ENCODE measurements at regions not wholly inside any gene's neighbourhood (a gene's known extent, or its start where the extent isn't known, plus 50 kb on each side); places are given as distances from the start of the nearest gene placed in this dataset.

GRCh38 chr9:89705651-89706050, 100.8 kb downstream of the GADD45G start:
- Histone ChIP-seq H3K4me1 (ENCODE audit: control insufficient read depth in 2 of 2, insufficient read depth in 2 of 2, low read length in 2 of 2) (no peaks in the 10 kb centered on the region), H3K36me3 (ENCODE audit: control insufficient read depth in 2 of 2, insufficient read depth in 2 of 2, low read length in 2 of 2) (no peaks in the 10 kb centered on the region), H3K9ac (ENCODE audit: low read depth in 1 of 2, low read length in 2 of 2) (no peak overlapping the region), H3K27me3 (ENCODE audit: control insufficient read depth in 2 of 2, insufficient read depth in 2 of 2, low read length in 2 of 2) (no peaks in the 10 kb centered on the region), H3K9me3 (ENCODE audit: control insufficient read depth in 2 of 2, low read length in 2 of 2) (no peaks in the 10 kb centered on the region), H3K27ac (ENCODE audit: low read depth in 2 of 2, low read length in 2 of 2) (no peak overlapping the region), H3K4me3 (ENCODE audit: low read length in 2 of 2) (no peak overlapping the region)

- no peaks in the 10 kb centered on the region for H3K4me1 ChIP-seq (ENCODE audit: control insufficient read depth in 2 of 2, insufficient read depth in 2 of 2, low read length in 2 of 2)
These were observed 101.3 kb downstream of the GADD45G start for GRCh38 chr9:89706086-89706485.

GRCh38 chr9:89706731-89707191, 101.9 kb downstream of the GADD45G start:
- Histone ChIP-seq H3K27me3 (ENCODE audit: control insufficient read depth in 2 of 2, insufficient read depth in 2 of 2, low read length in 2 of 2) (no peaks in the 10 kb centered on the region), H3K9ac (ENCODE audit: low read depth in 1 of 2, low read length in 2 of 2) (no peak overlapping the region), H3K36me3 (ENCODE audit: control insufficient read depth in 2 of 2, insufficient read depth in 2 of 2, low read length in 2 of 2) (no peaks in the 10 kb centered on the region), H3K4me3 (ENCODE audit: low read length in 2 of 2) (no peak overlapping the region), H3K4me1 (ENCODE audit: control insufficient read depth in 2 of 2, insufficient read depth in 2 of 2, low read length in 2 of 2) (no peaks in the 10 kb centered on the region), H3K27ac (ENCODE audit: low read depth in 2 of 2, low read length in 2 of 2) (no peak overlapping the region), H3K9me3 (ENCODE audit: control insufficient read depth in 2 of 2, low read length in 2 of 2) (no peaks in the 10 kb centered on the region)

More at GRCh38 chr9:89706086-89706485, 101.3 kb downstream of the GADD45G start:
- Histone ChIP-seq H3K27ac (ENCODE audit: low read depth in 2 of 2, low read length in 2 of 2) (no peak overlapping the region), H3K4me3 (ENCODE audit: low read length in 2 of 2) (no peak overlapping the region), H3K9me3 (ENCODE audit: control insufficient read depth in 2 of 2, low read length in 2 of 2) (no peaks in the 10 kb centered on the region), H3K9ac (ENCODE audit: low read depth in 1 of 2, low read length in 2 of 2) (no peak overlapping the region), H3K27me3 (ENCODE audit: control insufficient read depth in 2 of 2, insufficient read depth in 2 of 2, low read length in 2 of 2) (no peaks in the 10 kb centered on the region), H3K36me3 (ENCODE audit: control insufficient read depth in 2 of 2, insufficient read depth in 2 of 2, low read length in 2 of 2) (no peaks in the 10 kb centered on the region)

- H3K36me3 ChIP-seq (ENCODE audit: control insufficient read depth in 2 of 2, insufficient read depth in 2 of 2, low read length in 2 of 2): no peaks in the 10 kb centered on the region
- peak overlapping the region; percentile 23 to 26 for H3K27ac ChIP-seq (ENCODE audit: low read depth in 2 of 2, low read length in 2 of 2)
- no peaks in the 10 kb centered on the region for H3K9me3 ChIP-seq (ENCODE audit: control insufficient read depth in 2 of 2, low read length in 2 of 2)
- H3K9ac ChIP-seq (ENCODE audit: low read depth in 1 of 2, low read length in 2 of 2): no peak overlapping the region
- no peak overlapping the region for H3K4me3 ChIP-seq (ENCODE audit: low read length in 2 of 2)
- H3K4me1 ChIP-seq (ENCODE audit: control insufficient read depth in 2 of 2, insufficient read depth in 2 of 2, low read length in 2 of 2): no peaks in the 10 kb centered on the region
- H3K27me3 ChIP-seq (ENCODE audit: control insufficient read depth in 2 of 2, insufficient read depth in 2 of 2, low read length in 2 of 2): no peaks in the 10 kb centered on the region
These were observed 105.9 kb downstream of the GADD45G start for GRCh38 chr9:89710697-89711096.

- no peaks in the 10 kb centered on the region for H3K4me1 ChIP-seq (ENCODE audit: control insufficient read depth in 2 of 2, insufficient read depth in 2 of 2, low read length in 2 of 2)
- H3K4me3 ChIP-seq (ENCODE audit: low read length in 2 of 2): no peak overlapping the region
- H3K27ac ChIP-seq (ENCODE audit: low read depth in 2 of 2, low read length in 2 of 2): no peak overlapping the region
- H3K36me3 ChIP-seq (ENCODE audit: control insufficient read depth in 2 of 2, insufficient read depth in 2 of 2, low read length in 2 of 2): no peaks in the 10 kb centered on the region
- H3K27me3 ChIP-seq (ENCODE audit: control insufficient read depth in 2 of 2, insufficient read depth in 2 of 2, low read length in 2 of 2): no peaks in the 10 kb centered on the region
- H3K9ac ChIP-seq (ENCODE audit: low read depth in 1 of 2, low read length in 2 of 2): no peak overlapping the region
- H3K9me3 ChIP-seq (ENCODE audit: control insufficient read depth in 2 of 2, low read length in 2 of 2): no peaks in the 10 kb centered on the region
These were observed 107.1 kb downstream of the GADD45G start for GRCh38 chr9:89711866-89712265.

DNA sequence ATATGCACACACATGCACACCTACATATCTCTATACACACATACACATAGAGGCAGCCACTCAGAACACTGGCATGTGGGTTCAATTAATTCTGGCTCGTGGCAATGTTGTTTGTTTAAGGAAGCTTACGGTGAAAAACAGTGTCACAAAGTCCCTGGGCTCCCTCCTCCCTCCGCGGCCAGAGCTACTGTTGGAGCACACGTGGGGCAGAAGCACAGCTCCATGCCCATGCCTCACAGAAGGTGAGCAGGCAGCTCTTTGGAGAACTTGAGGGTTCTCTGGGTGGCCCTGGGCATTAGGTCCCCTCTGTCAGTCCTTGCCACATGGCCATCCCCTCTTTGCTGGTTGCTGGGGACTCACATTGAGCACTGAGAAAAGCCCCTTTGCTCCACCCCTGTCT, 107.5 kb downstream of the GADD45G start:
- no peaks in the 10 kb centered on the region for H3K4me1 ChIP-seq (ENCODE audit: control insufficient read depth in 2 of 2, insufficient read depth in 2 of 2, low read length in 2 of 2)
- H3K9me3 ChIP-seq (ENCODE audit: control insufficient read depth in 2 of 2, low read length in 2 of 2): no peaks in the 10 kb centered on the region
- no peak overlapping the region for H3K27ac ChIP-seq (ENCODE audit: low read depth in 2 of 2, low read length in 2 of 2)
- no peaks in the 10 kb centered on the region for H3K27me3 ChIP-seq (ENCODE audit: control insufficient read depth in 2 of 2, insufficient read depth in 2 of 2, low read length in 2 of 2)
- H3K36me3 ChIP-seq (ENCODE audit: control insufficient read depth in 2 of 2, insufficient read depth in 2 of 2, low read length in 2 of 2): no peaks in the 10 kb centered on the region
- H3K9ac ChIP-seq (ENCODE audit: low read depth in 1 of 2, low read length in 2 of 2): no peak overlapping the region
- H3K4me3 ChIP-seq (ENCODE audit: low read length in 2 of 2): no peak overlapping the region

DNA sequence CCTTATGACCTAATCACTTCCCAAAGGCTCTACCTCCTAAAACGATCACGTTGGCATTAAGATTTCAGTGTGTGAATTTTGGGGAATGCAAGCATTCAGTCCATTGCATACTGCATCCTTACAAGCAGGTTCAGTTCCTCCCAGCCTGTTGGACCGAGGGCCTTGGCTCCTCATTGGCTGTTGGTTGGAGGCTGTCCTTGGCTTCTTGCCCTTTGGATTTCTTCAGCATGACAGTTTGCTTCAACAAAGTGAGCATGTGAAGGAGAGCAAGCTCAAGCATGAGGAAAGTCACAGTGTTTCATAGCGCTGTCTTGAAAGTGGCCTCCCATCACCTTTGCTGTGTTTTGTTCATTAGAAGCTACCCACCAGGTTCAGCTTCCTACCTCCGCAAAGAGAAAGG, 109.5 kb downstream of the GADD45G start:
- Histone ChIP-seq H3K27me3 (ENCODE audit: control insufficient read depth in 2 of 2, insufficient read depth in 2 of 2, low read length in 2 of 2) (no peaks in the 10 kb centered on the region), H3K9me3 (ENCODE audit: control insufficient read depth in 2 of 2, low read length in 2 of 2) (no peaks in the 10 kb centered on the region), H3K9ac (ENCODE audit: low read depth in 1 of 2, low read length in 2 of 2) (no peak overlapping the region), H3K4me3 (ENCODE audit: low read length in 2 of 2) (no peak overlapping the region), H3K36me3 (ENCODE audit: control insufficient read depth in 2 of 2, insufficient read depth in 2 of 2, low read length in 2 of 2) (no peaks in the 10 kb centered on the region), H3K4me1 (ENCODE audit: control insufficient read depth in 2 of 2, insufficient read depth in 2 of 2, low read length in 2 of 2) (no peaks in the 10 kb centered on the region), H3K27ac (ENCODE audit: low read depth in 2 of 2, low read length in 2 of 2) (no peak overlapping the region)

DNA sequence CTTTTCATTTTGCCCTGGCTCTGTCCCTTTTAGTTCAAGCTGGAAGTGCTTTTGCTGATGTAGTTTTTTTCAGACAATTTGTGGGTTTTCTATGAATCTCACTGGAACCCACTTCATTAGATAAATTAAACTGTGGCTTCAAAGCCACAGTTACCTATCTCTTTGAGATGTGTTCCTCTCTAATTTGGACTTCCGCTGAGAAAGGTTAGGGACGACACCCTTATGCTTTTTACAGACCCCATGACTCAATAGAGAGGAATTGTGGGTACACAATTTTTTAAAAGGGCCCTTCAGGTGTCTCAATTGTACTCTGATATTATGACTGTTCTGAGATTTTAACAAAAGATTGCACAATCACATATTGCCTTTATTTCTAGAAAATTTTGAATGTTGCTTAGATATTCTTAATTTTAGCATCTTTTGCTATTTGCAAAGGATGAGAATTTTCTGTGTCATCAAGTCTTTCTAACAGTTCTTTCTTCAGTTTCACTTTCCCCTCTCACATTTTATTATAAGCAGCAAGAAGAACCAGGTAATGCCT, 110.6 kb downstream of the GADD45G start:
- no peak overlapping the region for H3K4me3 ChIP-seq (ENCODE audit: low read length in 2 of 2)
- H3K9me3 ChIP-seq (ENCODE audit: control insufficient read depth in 2 of 2, low read length in 2 of 2): no peaks in the 10 kb centered on the region
- H3K9ac ChIP-seq (ENCODE audit: low read depth in 1 of 2, low read length in 2 of 2): no peak overlapping the region
- no peaks in the 10 kb centered on the region for H3K36me3 ChIP-seq (ENCODE audit: control insufficient read depth in 2 of 2, insufficient read depth in 2 of 2, low read length in 2 of 2)
- H3K4me1 ChIP-seq (ENCODE audit: control insufficient read depth in 2 of 2, insufficient read depth in 2 of 2, low read length in 2 of 2): no peaks in the 10 kb centered on the region
- H3K27ac ChIP-seq (ENCODE audit: low read depth in 2 of 2, low read length in 2 of 2): no peak overlapping the region
- H3K27me3 ChIP-seq (ENCODE audit: control insufficient read depth in 2 of 2, insufficient read depth in 2 of 2, low read length in 2 of 2): no peaks in the 10 kb centered on the region

GRCh38 chr9:89715881-89716280, 111.1 kb downstream of the GADD45G start:
- H3K36me3 ChIP-seq (ENCODE audit: control insufficient read depth in 2 of 2, insufficient read depth in 2 of 2, low read length in 2 of 2): no peaks in the 10 kb centered on the region
- H3K9me3 ChIP-seq (ENCODE audit: control insufficient read depth in 2 of 2, low read length in 2 of 2): no peaks in the 10 kb centered on the region
- H3K4me1 ChIP-seq (ENCODE audit: control insufficient read depth in 2 of 2, insufficient read depth in 2 of 2, low read length in 2 of 2): no peaks in the 10 kb centered on the region
- no peak overlapping the region for H3K4me3 ChIP-seq (ENCODE audit: low read length in 2 of 2)
- no peak overlapping the region for H3K27ac ChIP-seq (ENCODE audit: low read depth in 2 of 2, low read length in 2 of 2)
- no peaks in the 10 kb centered on the region for H3K27me3 ChIP-seq (ENCODE audit: control insufficient read depth in 2 of 2, insufficient read depth in 2 of 2, low read length in 2 of 2)
- H3K9ac ChIP-seq (ENCODE audit: low read depth in 1 of 2, low read length in 2 of 2): no peak overlapping the region

DNA sequence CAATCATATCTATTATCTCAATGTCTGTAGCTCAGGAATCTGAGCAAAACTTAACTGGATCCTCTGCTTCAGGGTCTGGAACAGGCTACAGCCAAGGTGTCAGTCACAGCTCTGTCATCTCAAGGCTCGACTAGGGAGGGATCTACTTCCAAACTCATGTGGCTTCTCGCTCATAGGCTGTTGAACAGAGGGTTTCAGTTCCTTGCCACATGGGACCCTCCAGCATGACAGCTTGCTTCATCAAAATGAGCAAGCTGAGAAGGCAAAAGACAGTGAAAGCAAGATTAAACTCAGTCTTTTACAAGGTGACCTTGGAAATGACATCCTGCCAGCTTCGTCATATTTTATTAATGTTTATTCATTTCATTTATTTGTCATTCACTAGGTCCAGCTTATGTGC, 111.7 kb downstream of the GADD45G start:
- Histone ChIP-seq H3K4me1 (ENCODE audit: control insufficient read depth in 2 of 2, insufficient read depth in 2 of 2, low read length in 2 of 2) (peaks cover 0 to 1% of the 10 kb centered on the region in 2 donors), H3K9me3 (ENCODE audit: control insufficient read depth in 2 of 2, low read length in 2 of 2) (no peaks in the 10 kb centered on the region), H3K27me3 (ENCODE audit: control insufficient read depth in 2 of 2, insufficient read depth in 2 of 2, low read length in 2 of 2) (no peaks in the 10 kb centered on the region), H3K27ac (ENCODE audit: low read depth in 2 of 2, low read length in 2 of 2) (no peak overlapping the region), H3K9ac (ENCODE audit: low read depth in 1 of 2, low read length in 2 of 2) (no peak overlapping the region), H3K36me3 (ENCODE audit: control insufficient read depth in 2 of 2, insufficient read depth in 2 of 2, low read length in 2 of 2) (no peaks in the 10 kb centered on the region), H3K4me3 (ENCODE audit: low read length in 2 of 2) (no peak overlapping the region)

DNA sequence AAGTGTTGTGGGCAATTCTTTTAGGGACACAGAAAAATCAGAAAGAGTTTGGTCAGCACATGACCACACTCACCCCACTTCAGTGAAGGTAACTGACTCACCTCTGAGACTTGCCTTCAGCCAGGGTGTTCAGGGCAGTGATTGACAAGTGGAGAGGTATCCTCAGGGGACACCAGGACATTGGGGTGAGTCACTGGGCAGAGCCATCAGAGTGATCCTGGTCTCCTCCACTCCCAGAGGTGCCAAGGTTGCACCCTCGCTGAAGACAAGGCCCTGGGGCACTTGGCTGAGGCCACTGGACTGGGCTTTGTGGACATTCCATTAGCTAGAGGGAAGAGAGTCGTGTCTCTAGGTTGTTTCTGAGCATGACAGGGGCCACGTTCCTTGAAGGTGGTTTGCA, 113.4 kb downstream of the GADD45G start:
- Histone ChIP-seq H3K4me3 (ENCODE audit: low read length in 2 of 2) (no peak overlapping the region), H3K27me3 (ENCODE audit: control insufficient read depth in 2 of 2, insufficient read depth in 2 of 2, low read length in 2 of 2) (no peaks in the 10 kb centered on the region), H3K36me3 (ENCODE audit: control insufficient read depth in 2 of 2, insufficient read depth in 2 of 2, low read length in 2 of 2) (no peaks in the 10 kb centered on the region), H3K9ac (ENCODE audit: low read depth in 1 of 2, low read length in 2 of 2) (no peak overlapping the region), H3K27ac (ENCODE audit: low read depth in 2 of 2, low read length in 2 of 2) (no peak overlapping the region), H3K4me1 (ENCODE audit: control insufficient read depth in 2 of 2, insufficient read depth in 2 of 2, low read length in 2 of 2) (peaks cover 0 to 3% of the 10 kb centered on the region in 2 donors), H3K9me3 (ENCODE audit: control insufficient read depth in 2 of 2, low read length in 2 of 2) (no peaks in the 10 kb centered on the region)

All from mucosa of rectum (tissue), 2 donors.